CD4-positive, alpha-beta T cell treated with Interleukin-4 for 4 hours (primary cell): ENCODE measurements at regions not wholly inside any gene's neighbourhood (a gene's known extent, or its start where the extent isn't known, plus 50 kb on each side); places are given as distances from the start of the nearest gene placed in this dataset.
"Not testable (repeated sequence)": the region's sequence is repeated elsewhere in the genome, so short reads cannot be mapped to it uniquely, and the experiment has no call there.

ENCODE experiments used
- DNase-seq: peaks from one replicate; pipeline ENCODE4 v3.0.0-alpha.2; 2020

DNA sequence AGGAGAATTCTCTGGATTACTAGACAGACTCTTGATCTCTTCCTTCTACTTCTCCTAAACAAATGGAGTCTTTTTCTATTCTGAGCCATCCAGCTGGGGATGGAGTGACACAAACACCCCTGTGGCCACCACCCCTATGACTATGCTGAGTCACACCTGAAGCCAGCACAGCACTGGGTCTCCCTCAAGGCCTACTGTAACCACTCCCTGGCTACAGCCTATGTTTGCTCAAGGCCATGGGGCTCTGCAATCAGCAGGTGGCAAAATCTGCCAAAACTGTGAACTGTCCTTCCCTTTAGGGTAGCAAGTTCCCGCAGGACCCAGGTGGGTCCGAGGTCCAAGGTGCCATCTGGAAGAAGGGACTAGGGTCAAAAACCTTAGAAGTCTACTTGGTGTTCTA is 132.3 kb downstream of the TINAG start:
- no peak for DNase-seq

DNA sequence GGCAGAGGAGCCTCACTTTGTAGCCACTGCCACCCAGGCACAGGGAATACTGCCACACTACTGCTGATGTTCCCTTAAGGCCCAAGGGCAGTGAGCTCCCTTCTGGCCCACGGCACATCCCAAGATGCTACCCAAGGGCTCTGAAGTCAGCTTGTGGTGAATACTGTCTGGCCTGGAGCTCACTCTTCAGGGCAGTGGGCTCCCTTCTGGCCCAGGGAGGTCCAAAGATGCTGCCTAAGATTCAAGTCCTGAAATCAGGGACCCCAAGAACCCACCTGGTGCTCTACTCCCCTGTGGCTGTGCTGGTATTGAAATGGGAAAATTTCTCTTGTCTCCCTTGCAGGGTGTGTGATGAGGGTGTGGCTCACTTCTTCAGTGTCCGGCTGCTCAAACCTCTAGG is 132.8 kb downstream of the TINAG start:
- DNase-seq, result no peak

DNA sequence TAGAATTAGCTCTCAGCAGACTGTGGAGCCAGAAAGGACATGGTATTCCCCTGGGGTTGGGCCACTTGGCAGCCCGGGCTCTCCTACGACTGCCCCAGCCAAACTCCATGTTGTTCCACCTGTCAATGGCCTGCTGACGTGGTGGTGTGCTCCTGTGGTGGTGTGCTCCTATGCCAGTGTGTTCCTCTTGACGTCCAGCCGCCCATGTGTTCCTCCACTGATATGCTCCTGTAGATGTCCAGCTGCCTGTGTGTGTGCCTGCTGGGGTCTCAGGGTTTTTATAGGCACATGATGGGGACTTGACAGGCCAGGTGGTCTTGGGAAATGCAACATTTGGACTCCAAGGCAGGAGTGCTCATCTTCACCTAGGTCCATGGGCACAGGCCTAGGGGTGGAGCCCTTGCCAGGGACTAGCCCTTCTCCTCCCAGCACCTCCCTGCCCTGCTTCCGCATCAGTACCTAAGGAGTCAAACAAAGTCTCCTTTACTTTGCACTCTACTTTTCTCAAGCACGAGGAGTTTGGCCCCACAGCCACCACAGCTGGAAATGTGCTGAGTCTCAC is 133.5 kb downstream of the TINAG start:
- no peak for DNase-seq

DNA sequence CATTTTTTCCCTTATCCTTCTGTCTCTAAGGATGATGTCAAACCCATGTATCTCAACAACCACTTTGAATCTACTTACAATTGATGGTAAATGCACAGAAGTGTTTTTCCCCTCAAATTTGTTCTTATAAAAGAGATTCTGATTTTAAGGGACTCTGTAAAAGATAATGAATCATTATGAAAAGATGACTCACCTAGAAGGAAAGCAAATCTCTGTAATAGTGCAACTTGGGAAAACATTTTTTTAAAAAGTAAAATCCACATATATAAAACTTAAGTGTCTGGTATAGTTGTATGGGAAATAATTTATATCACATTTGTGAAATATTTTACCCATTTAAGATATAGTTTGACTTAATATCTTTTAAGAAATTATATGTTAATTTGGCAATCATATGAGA is 137.0 kb downstream of the TINAG start:
- DNase-seq, result no peak

DNA sequence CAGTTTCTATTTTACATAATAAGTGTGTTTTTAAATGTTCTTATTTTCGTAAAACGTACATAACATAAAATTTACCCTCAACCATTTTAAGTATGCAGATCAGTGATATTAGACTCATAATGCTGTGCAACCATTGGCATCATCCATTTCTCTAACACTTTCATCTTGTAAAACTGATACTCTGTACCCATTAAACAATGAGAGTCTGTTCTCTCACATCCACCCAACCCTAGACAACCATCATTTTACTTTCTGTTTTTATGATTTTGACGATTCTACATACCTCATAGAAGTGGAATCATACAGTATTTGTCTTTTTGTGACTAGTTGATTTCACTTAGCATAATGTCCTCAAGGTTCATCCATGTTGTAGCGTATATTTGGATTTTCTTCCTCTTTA is 140.4 kb downstream of the TINAG start:
- DNase-seq, result no peak

DNA sequence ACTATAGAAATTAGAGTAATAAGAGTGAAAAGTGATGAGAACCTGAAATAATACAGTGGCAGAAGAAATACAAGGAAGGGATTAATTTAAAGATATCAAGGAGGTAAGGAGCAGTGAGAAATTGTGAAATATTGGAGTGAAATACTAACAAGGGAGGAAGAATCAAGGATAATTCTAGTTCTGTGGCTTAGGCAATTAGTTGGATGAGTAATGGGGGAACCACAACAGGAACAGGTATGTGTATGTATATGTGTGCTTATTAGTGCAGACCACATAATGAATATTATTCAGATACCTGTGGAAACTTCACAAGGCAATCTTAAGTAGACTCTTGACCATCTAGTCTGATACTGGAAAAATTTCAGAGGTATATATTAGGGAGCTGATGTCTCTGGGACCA is 143.3 kb downstream of the TINAG start:
- DNase-seq, result no peak

DNA sequence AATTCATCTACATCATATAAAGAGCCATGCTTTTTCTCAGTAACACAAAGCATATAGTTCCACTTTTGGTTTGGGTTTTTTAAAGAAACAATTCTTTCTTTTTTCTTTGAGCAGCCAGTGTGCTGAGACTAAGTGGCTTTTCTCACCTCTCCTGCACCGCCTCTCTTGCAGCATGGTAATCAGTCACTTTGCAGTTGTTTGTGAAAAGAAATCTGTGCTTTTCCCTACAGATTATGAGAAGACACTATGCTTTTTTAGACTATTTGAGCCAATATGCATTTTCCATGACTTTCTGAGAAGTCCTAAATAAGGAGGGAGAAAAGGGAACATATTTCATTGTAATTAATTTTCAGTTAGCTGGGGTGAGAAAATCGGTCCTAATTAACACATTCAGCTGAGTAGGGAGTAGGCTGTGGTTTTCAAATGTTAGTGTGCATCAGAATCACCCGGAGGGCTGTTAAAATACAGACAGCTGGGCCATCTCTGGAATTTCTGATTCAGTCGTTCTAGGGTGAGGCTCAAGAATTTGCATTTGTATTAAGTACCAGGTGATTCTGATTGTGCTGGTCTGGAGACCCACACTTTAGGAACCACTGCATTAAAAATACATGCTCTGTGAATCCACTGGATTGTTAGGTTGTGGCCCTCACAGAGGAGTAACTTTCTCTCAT is 155.2 kb downstream of the TINAG start:
- no peak for DNase-seq

DNA sequence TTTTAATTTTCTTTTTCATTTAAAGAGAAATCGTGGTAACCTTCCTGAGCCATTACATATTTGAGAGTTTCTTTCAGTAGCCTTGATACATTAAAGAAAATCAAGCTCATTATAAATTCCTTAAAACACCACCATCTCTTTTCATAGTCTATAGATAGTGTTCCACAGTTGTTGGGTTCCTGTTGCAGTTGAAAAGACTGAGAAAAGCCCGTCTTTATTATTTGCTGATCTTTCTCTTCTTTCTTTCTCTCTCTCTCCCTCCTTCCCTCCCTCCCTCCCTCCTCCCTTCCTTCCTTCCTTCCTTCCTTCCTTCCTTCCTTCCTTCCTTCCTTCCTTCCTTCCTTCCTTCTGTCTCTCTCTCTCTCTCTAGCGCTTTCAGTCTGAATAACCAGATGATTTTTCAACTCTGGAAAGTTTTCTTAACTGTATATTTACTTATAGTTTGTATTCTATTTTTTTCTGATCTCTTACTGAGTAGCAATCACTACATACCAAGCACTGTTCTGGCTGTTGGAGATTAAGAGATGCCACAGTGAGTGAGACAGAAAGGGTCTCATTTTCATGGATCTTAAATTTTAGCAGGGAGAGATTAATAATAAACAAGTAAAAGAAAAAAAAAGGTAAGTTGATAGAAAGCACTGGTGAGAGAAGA is 157.5 kb downstream of the TINAG start:
- DNase-seq, result no peak

DNA sequence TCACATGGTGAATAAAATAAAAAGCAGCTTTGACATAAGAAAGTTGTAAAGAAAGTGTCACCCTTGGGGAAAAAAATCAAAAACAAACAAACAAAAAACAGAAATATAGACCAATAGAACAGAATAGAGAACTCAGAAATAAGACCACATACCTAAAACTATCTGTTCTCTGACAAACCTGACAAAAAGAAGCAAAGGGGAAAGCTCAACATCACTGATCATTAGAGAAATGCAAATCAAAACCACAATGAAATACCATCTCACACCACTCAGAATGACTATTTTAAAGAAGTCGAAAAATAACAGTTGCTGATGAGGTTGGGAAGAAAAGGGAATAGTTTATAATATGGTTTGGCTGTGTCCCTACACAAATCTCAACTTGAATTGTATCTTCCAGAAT is 159.1 kb downstream of the TINAG start:
- DNase-seq, result no peak

DNA sequence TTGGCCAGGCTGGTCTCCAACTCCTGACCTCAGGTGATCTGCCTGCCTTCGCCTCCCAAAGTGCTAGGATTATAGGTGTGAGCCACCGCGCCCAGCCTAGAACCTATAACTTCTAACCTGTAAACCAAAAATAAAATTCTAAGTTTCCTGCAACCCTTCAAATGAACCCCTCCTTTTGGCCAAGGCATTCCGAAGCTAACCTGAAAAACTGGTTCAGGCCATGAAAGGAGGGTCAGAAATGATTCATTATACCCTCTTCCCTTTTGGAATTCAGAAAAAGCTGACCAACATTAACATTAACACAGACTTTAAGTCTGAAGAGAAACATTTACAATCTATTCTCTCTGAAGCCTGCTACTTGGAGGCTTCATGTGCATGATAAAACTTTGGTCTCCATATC is 165.1 kb downstream of the TINAG start:
- no peak for DNase-seq

DNA sequence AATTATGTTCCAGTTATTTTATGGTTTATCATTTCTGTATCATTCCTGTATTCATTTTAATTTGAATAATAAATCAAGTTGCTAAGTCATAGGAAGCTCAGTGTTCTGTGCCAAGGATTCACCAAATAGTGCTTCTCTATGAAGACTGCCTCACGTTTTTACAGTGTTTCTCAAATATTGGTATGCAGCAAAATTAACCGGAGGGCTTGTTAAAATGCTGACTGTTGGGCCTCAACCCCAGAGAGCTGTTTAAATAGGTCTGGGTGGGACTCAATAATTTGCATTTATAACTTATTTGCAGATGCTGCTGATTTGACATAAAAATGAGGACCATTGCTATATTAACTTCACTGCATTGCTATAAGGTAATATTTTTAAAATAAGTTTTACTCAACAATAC is 166.7 kb downstream of the TINAG start:
- DNase-seq, result no peak

DNA sequence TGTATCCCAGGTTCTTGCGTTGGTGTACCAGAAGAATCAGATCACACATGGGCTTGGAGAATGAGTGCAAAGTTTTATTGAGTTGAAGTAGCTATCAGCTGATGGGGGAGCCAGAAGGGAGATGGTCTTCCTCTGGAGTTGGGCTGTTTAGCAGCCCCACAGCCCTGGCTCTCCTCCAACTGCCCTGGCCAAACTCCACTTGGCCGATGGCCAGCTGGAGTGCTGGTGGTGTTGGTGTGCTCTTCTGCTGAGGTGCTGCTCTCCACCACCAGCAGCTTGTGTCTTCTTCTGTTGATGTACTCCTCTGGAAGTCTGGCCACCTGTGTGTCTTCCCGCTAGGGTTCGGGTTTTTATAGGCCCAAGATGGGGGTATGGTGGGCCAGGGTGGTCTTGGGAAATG is 172.8 kb downstream of the TINAG start:
- DNase-seq, result no peak

DNA sequence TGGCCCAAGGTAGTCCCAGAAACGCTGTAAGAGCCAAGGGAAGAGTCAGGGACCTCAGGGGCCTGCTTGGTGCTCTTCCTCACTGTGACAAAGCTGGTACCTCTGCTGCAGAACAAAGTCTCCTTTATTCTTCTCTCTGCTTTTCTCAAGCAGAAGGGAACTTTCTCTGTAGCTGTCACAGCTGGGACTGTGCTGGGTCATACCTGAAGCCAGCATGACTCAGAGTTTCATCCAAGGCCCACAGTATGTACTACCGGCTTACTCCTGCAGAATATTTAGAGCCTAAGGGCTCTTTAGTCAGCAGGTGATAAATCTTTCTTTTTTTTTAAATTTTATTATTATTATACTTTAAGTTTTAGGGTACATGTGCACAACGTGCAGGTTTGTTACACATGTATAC is 183.2 kb downstream of the TINAG start:
- no peak for DNase-seq

DNA sequence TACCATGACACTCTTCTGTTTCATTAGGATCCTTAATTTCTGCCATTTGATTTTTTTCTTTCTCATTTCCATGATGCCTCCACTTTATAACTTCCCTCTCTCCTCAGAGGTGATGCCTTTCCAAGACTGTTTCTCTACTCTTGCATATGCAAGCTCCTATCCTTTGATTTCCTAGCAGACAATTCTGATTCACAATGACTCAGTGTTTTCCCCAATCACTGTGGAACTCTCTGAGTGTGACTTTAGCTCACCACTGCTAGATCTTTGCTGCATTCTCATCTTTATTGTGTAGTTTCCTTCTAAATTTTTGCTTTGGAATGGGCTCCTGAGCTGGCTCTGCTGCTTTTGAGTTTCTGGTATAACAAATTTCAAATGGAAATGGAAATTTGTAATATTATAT is 184.9 kb downstream of the TINAG start:
- DNase-seq, result no peak

DNA sequence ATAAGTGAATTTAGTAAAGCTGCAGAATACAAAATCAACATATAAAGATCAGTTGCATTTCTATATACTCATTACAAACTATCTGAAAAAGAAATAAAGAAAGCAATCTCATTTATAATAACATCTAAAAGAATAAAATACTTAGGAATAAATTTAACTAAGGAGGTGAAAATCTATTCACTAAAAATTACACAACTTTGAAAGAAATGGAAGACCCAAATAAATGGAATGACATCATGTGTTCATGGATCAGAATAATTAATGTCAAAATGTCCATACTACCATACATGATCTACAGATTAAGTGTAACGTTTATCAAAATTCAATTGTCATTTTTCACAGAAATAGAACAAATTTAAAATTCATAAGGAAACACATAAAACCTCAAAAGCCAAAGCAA is 194.9 kb downstream of the TINAG start:
- DNase-seq, result no peak

DNA sequence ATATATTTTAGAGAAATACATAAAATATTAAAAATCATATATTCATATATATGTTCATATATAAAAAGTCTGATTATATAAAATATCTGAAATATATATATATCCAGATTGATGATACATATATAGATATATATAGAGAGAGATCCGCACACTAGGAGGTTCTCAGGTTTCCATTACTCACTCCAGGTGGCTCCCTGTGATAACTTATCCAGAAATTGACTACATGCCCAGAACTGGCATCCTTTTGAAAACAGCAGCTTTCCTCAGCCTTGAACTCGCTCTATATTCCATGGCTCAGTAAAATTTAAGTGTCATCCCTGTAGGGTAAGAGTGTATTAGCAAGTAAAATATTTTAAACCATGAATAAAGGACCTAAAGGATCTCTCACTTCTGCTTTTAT is 206.8 kb downstream of the TINAG start:
- DNase-seq, result no peak

DNA sequence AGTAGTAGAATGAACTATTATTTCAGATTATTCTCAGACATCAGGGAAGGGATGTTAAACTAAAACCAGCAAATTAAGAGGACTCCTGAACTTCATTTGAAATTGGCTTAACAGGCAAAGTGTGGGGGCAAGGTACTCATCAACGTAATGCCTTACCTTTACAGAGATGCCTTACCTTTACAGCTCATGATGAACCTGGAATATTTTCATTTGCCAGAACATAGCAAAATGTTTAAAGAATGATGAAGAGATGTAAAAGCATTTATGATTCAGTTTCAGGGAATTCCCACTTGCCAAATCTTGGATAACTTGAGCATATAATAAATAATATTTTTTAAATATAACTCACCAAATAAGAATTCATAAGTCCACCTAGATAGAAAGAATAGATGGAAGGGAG is 207.5 kb downstream of the TINAG start:
- no peak for DNase-seq

DNA sequence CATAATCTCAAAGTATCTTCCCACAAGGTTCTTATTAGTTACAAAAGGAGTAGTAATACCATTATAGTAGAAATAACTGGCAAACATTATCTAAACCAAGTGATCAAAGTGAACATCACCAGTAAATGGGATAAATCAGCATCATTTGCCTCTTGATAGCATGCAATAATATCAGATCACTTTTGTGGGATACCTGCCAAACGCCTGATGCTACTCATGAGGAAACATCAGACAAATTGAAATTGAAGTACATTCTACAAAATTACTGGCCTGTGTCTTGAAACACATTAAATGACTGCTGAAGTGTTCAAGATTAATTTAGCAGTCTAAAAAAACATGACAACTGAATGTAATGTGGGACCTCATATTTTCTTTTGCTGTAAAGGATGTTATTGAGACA is 208.1 kb downstream of the TINAG start:
- no peak for DNase-seq

DNA sequence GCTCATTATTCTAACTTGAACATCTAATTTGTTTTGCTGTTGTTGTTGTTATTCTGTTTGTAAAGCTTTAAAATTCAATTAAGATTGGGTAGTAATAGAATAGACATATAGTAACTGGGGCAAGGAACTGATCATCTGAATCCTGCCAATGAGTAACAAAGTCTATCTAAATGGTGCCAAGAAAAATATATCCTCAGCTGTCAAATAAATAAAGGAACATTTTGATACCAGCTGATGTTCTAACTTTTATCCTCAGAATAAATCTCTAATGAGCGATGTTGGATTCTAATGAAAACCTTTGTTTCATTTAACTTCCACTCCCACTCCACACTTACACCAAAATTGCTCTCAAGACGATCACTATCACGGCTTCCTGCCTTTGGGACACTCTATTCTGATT is 210.9 kb downstream of the TINAG start:
- DNase-seq, result no peak

DNA sequence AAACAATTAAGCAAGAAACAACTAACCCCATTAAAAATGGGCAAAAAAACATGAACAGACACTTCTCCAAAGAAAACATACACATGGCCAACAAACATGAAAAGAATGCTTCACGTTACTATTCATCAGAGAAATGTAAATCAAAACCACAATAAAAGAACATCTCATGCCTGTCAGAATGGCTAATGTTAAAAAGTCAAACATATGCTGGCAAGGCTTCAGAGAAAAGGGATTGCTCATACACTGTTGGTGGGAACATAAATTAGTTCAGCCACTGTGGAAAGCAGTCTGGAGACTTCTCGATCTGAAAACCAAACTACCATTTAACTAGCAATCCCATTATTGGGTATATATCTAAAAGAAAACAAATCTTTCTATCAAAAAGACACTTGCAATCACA is 217.5 kb downstream of the TINAG start:
- no peak for DNase-seq

DNA sequence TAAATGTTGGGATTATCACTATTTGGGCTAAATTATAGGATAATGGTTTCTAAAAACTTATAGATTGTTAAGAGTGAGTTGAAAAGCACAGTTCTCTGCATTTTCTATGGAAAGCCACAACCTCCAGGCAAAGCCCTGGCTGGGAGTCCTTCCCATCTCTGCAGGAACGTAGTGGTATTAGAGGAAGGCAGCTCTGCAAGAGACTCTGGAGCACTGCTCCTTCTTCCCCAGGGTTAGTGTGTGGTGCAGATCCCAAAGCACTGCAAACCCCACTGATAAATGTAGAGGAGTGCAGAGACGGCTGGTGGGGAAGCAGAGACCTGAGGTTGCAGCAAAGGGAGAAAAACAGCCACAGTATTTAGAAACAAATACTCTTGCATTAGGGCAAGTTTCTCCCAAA is 225.3 kb downstream of the TINAG start:
- no peak for DNase-seq

DNA sequence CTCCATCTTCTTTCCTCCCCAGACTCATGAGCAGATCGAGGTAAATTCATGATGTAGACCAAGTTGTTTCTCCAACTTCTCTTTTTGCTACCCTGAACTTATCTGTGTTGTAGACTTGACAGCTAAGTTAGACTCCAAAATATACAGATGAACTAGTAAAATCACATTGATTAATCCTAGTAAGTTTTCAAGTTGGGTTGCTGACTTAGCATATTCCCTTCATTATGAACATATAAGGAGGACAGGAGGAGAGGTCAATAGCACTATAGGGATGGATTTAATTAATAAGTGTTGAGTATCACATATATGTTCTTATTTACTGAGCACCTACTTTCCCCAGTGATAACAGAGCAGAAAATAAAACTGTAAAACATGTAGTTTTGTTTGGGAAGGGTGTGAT is 227.3 kb downstream of the TINAG start:
- no peak for DNase-seq

DNA sequence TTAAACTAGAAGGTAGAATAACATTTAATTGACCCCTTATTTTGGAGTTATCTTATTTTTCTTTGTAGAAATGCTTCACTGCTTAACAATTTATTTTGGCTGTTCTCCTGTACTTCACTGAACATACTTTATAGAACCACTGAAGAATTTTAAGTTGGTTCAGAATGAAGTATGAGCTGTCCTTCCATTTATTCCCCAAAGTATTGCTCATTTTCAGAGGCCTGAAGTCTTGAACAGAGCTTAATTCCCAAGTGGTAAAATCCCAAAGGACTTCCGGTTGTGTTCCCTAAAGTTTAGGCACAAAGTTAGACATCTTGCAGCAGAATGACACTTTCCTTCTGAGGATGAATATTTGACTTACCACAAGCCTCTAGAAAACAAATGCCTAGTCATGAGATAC is 233.3 kb downstream of the TINAG start:
- no peak for DNase-seq

DNA sequence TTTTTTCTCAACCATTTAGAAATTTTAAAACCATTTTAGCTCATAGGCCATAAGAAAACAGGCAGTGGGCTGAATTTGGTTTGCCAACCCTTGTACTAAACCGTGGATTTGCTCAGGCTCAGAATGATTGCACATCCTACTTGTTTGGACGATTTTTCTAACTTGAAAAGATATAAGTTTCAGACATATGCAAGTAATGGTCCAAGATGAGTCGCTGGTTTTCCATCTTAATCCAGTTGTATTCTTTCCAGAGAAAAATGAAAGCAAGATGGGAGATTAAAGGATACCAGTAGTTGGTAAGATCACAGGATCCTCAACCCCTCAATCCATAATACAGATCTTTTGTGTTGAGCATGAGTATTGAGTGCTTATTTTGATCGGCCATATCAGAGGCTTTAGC is 250.9 kb downstream of the TINAG start:
- DNase-seq, result no peak

DNA sequence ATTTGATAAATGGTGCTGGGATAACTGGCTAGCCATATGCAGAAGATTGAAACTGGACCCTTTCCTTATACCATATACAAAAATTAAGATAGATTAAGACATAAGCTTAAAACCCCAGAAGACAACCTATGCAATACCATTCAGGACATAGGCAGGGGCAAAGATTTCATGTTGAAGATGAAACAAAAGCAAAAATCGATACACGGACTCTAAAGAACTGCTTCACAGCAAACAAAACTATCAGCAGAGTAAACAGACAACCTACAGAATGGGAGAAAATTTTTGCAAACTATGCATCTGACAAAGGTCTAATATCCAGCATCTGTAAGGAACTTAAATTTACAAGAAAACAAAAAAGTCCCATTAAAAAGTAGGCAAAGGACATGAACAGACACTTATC is 255.9 kb downstream of the TINAG start:
- DNase-seq, result not testable (repeated sequence)
